ENCODE measurements at regions not wholly inside any gene's neighbourhood (a gene's known extent, or its start where the extent isn't known, plus 50 kb on each side); places are given as distances from the start of the nearest gene placed in this dataset.

GRCh38 chr5:155332618-155333017, 319.1 kb downstream of the KIF4B start (continued):
- TF ChIP-seq SP1 (CRISPR knock-in tag; IDR thresholded peaks at IDR 0.05) (no peak), TRIM28 (IDR thresholded peaks at IDR 0.05) (no peak), FOXP1 (CRISPR knock-in tag; IDR thresholded peaks at IDR 0.05) (no peak), SRSF9 (IDR thresholded peaks at IDR 0.05; ENCODE audit: borderline replicate concordance, low read depth, low read length) (no peak), ZKSCAN1 (IDR thresholded peaks at IDR 0.05; ENCODE audit: low read depth, low read length) (no peak), ZNF212 (CRISPR knock-in tag; IDR thresholded peaks at IDR 0.05) (no peak), ZBTB7A (IDR thresholded peaks at IDR 0.05; ENCODE audit: borderline replicate concordance, control insufficient read depth, low read depth, low read length) (no peak)
- TF ChIP-seq, protein P1, sequence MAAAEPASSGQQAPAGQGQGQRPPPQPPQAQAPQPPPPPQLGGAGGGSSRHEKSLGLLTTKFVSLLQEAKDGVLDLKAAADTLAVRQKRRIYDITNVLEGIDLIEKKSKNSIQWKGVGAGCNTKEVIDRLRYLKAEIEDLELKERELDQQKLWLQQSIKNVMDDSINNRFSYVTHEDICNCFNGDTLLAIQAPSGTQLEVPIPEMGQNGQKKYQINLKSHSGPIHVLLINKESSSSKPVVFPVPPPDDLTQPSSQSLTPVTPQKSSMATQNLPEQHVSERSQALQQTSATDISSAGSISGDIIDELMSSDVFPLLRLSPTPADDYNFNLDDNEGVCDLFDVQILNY (CRISPR knock-in tag; IDR thresholded peaks at IDR 0.05), result no peak

DNA sequence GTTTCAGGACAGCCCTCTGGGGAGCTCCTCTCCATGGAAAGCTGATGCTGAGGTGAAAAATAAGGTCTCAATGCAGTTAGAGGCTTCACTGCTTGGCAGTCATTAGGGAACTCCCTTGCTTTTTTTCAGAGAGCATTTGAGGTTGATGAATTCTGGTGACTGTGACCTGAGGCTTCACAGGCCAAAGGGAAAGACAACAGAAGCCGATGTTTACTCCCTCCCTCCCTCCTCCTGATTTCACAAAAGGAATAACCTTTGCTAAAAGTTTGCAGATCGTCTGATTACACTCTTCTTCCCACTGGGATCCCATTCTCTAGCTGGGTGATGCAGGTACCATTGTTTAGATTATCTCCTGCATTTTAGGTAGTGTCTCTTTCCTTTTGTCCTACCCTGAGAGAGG, 329.4 kb downstream of the KIF4B start:
- 0% methylated on average over 2 of the region's 2 CpGs for WGBS (ENCODE audit: insufficient coverage, low coverage, missing lambda C conversion rate)
- H3K9ac ChIP-seq (ENCODE audit: insufficient read depth in 1 of 2, low read depth in 2 of 2, low read length in 2 of 2), result no peak overlapping the region
- H3K4me3 ChIP-seq, result no peak overlapping the region
- no peak overlapping the region for H2AFZ ChIP-seq (ENCODE audit: low read depth, low read length)
- in situ Hi-C loops (cut with MboI) (no loop called here), intact Hi-C loops (cut with micrococcal nuclease) (no loop called here)
- no peaks in the 10 kb centered on the region for H3K9me1 ChIP-seq (ENCODE audit: control insufficient read depth, insufficient read depth, low read length)
- BruUV-seq (replicated peaks), result no TSS peak
- DNase-seq (ENCODE audit: extremely low read depth in 1 of 4, low spot score in 3 of 4) (no peak), FAIRE-seq (no peak), ATAC-seq (no peak)
- POLR2A ChIA-PET, result interaction anchor here (0.5 kb wide), 1 partner anchor 37 kb away, joined by 4 read pairs; no protein-coding TSS in a partner anchor
- no peaks in the 10 kb centered on the region for H3K9me3 ChIP-seq (replicated peaks; ENCODE audit: control insufficient read depth, insufficient read depth, low read depth, low read length)
- no peaks in the 10 kb centered on the region for H3K27me3 ChIP-seq (ENCODE audit: control insufficient read depth in 2 of 2, insufficient read depth in 2 of 2, low read length in 2 of 2)
- no peaks in the 10 kb centered on the region for H4K20me1 ChIP-seq (replicated peaks; ENCODE audit: control insufficient read depth, insufficient read depth, low read length)
- no peak overlapping the region for H3K4me2 ChIP-seq (ENCODE audit: insufficient read depth, low read length)
- no peaks in the 10 kb centered on the region for H3K79me2 ChIP-seq (ENCODE audit: control insufficient read depth, insufficient read depth, low read length)
- CTCF ChIA-PET (ENCODE audit: low intra/inter-chr PET ratio), result no interaction called here
- H3K36me3 ChIP-seq (ENCODE audit: control insufficient read depth, insufficient read depth, low read length), result no peaks in the 10 kb centered on the region
- no peak overlapping the region for H3K27ac ChIP-seq (ENCODE audit: extremely low read depth, low read depth, low read length)
- no peaks in the 10 kb centered on the region for H3K4me1 ChIP-seq (replicated peaks in 1 of 2; ENCODE audit: control insufficient read depth in 2 of 2, insufficient read depth in 2 of 2, low read length in 2 of 2)
- TF ChIP-seq SNAPC5 (CRISPR knock-in tag; IDR thresholded peaks at IDR 0.05) (no peak), ZNF561 (CRISPR knock-in tag; conservative IDR thresholded peaks at IDR 0.05) (no peak), ZNF57 (CRISPR knock-in tag; IDR thresholded peaks at IDR 0.05) (no peak), ZNF431 (CRISPR knock-in tag; IDR thresholded peaks at IDR 0.05) (no peak), RFX7 (CRISPR knock-in tag; IDR thresholded peaks at IDR 0.05) (no peak), DIDO1 (tag; IDR thresholded peaks at IDR 0.05; ENCODE audit: low read depth) (no peak), CTCFL (IDR thresholded peaks at IDR 0.05; ENCODE audit: borderline replicate concordance, insufficient read depth, low read depth, low read length, poor library complexity, severe bottlenecking) (no peak), ZNF253 (CRISPR knock-in tag; conservative IDR thresholded peaks at IDR 0.05) (no peak), ZSCAN29 (IDR thresholded peaks at IDR 0.05) (no peak), ZNF347 (CRISPR knock-in tag; IDR thresholded peaks at IDR 0.05; ENCODE audit: low read depth) (no peak), HNRNPLL (IDR thresholded peaks at IDR 0.05; ENCODE audit: low read depth, low read length, poor library complexity, severe bottlenecking) (no peak), SRSF3 (IDR thresholded peaks at IDR 0.05; ENCODE audit: insufficient read depth, low read length) (no peak)
- TF ChIP-seq, protein P2, sequence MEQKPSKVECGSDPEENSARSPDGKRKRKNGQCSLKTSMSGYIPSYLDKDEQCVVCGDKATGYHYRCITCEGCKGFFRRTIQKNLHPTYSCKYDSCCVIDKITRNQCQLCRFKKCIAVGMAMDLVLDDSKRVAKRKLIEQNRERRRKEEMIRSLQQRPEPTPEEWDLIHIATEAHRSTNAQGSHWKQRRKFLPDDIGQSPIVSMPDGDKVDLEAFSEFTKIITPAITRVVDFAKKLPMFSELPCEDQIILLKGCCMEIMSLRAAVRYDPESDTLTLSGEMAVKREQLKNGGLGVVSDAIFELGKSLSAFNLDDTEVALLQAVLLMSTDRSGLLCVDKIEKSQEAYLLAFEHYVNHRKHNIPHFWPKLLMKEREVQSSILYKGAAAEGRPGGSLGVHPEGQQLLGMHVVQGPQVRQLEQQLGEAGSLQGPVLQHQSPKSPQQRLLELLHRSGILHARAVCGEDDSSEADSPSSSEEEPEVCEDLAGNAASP (IDR thresholded peaks at IDR 0.05), result no peak
